Transverse colon (tissue), 4 donors: ENCODE measurements at regions not wholly inside any gene's neighbourhood (a gene's known extent, or its start where the extent isn't known, plus 50 kb on each side); places are given as distances from the start of the nearest gene placed in this dataset.

Experiments used
- DNase-seq: peaks from one replicate; pipeline ENCODE4 v3.0.0-alpha.2; 2019
- H3K27ac ChIP-seq, 4 donors: fragments of 200-600 bp; sonication (generic); 2 replicates each; pipeline ENCODE4 v1.5.1; 2016 to 2018; ENCODE audit warnings: inconsistent platforms in 4 of 4
- H3K27me3 ChIP-seq: fragments of 200-600 bp; sonication (generic); 2 replicates; pipeline ENCODE4 v1.5.1; 2017; ENCODE audit warnings: inconsistent platforms
- H3K36me3 ChIP-seq, 4 donors: fragments of 200-600 bp; sonication (generic); 2 replicates each; pipeline ENCODE4 v1.5.1; 2017 to 2019; ENCODE audit warnings: inconsistent platforms in 4 of 4
- H3K4me1 ChIP-seq, 4 donors: fragments of 200-600 bp; sonication (generic); 2 replicates each; pipeline ENCODE4 v1.5.1; 2017 to 2020; ENCODE audit warnings: inconsistent platforms in 4 of 4
- H3K4me3 ChIP-seq, 4 donors: fragments of 200-600 bp; sonication (generic); 1 replicate in 1 of 4; 2 replicates in 3 of 4; pipeline versions ENCODE4 v1.5.1 to v1.6.1; 2017 to 2019; ENCODE audit warnings: inconsistent platforms in 4 of 4
- H3K9me3 ChIP-seq, 2 donors: fragments of 200-600 bp; sonication (generic); 2 replicates each; pipeline ENCODE4 v1.5.1; 2017 to 2019; ENCODE audit warnings: inconsistent platforms in 2 of 2
- EP300 ChIP-seq: sonication (generic); formaldehyde crosslinking; IDR thresholded peaks from one replicate; pipeline ENCODE4 v1.6.1; 2017; ENCODE audit warnings: antibody characterized with exemption, low read depth
- POLR2A ChIP-seq: fragments of 450-650 bp; IDR thresholded peaks from one replicate; pipeline ENCODE4 v1.6.1; 2016; ENCODE audit warnings: antibody characterized with exemption, mild to moderate bottlenecking, moderate library complexity
- POLR2AphosphoS5 ChIP-seq, 3 donors: sonication (generic); formaldehyde crosslinking; IDR thresholded peaks; one replicate each; pipeline ENCODE4 v1.6.1; 2016; ENCODE audit warnings: antibody characterized with exemption in 3 of 3
- WGBS, 2 donors: methylation state at CpG; one replicate each; pipeline ENCODE4 v1.1.5; 2018; ENCODE audit warnings: low coverage in 1 of 2; 5-methylcytosine and 5-hydroxymethylcytosine counted together
- in situ Hi-C, 4 donors: fragments of 200-750 bp; cut with MboI; loops; one replicate each; pipeline versions ENCODE4 v1.15.0 to v1.15.1; 2017; ENCODE audit warnings: low sequenced_read_pairs in 3 of 4, low pct_ligation_motif_present in 1 of 4, low pct_unique_long_range_greater_than_20kb in 1 of 4
- intact Hi-C: fragments of 100-400 bp; cut with DNase I; formaldehyde crosslinking; loops from one replicate; pipeline ENCODE4 v1.15.1; 2023; ENCODE audit warnings: low total_unique reads
- TF ChIP-seq, protein P1 (sequence below), 5 experiments: fragments of 200-600 bp in 3 of 5; fragments of 450-650 bp in 2 of 5; sonication (generic) in 3 of 5; IDR thresholded peaks; 1 replicate in 2 of 5; 2 replicates in 3 of 5; pipeline ENCODE4 v1.5.1; 2016 to 2017; ENCODE audit warnings: antibody characterized with exemption in 5 of 5, inconsistent platforms in 3 of 5, mild to moderate bottlenecking in 2 of 5, moderate library complexity in 1 of 5

DNA sequence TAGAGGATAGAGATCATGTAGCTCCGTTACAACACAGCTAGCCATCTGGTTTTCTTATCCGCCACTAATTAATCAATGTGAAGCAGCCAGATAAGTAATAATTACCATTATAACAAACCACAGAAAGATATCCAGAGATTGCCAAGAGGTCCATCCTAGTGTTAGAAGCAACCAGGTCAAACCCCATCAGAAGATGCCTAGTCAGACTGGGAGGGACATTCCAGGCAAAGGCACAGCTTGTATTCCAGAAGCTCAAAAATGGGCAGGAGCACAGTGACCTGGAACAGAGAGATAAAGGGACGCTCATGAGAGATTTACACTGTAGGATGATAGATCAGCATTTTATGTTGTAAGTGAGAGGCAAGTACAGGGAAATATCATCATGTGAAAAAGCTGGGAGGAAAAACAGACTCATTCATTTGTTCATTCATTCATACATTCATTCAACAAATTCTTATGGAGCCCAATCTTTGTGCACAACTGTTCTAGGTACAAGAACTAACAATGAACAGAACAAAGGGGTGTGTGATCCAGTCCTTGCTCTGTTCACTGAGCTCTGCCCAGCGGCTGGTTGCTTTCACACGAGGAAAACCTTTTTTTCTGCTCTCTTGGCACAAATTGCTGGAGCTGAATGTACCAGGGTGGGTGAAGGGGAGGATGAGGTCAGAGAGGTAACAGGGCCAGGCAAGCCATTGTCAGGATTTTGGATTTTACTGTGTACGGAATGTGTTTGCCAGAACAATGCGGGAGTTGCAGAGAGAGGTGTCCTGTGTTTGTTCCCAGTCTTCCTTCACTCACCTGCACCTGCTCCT lies 240.8 kb upstream of the FGGY start:
- no peak for DNase-seq
- Histone ChIP-seq H3K27ac (peak overlapping the region; percentile 55 to 70 (median 62)), H3K4me1 (peaks cover 8 to 26% (median 12%) of the 10 kb centered on the region in 4 donors), H3K9me3 (no peaks in the 10 kb centered on the region), H3K4me3 (no peak overlapping the region), H3K27me3 (no peaks in the 10 kb centered on the region), H3K36me3 (no peaks in the 10 kb centered on the region)
- in situ Hi-C loops = loop anchor here in 1 of 4 donors (25.0 kb wide), 1 partner anchor 269 kb away; the partner anchor contains the start of gene JUN
- TF ChIP-seq POLR2AphosphoS5 (IDR thresholded peaks at IDR 0.05) = no peak
- TF ChIP-seq, protein P1, sequence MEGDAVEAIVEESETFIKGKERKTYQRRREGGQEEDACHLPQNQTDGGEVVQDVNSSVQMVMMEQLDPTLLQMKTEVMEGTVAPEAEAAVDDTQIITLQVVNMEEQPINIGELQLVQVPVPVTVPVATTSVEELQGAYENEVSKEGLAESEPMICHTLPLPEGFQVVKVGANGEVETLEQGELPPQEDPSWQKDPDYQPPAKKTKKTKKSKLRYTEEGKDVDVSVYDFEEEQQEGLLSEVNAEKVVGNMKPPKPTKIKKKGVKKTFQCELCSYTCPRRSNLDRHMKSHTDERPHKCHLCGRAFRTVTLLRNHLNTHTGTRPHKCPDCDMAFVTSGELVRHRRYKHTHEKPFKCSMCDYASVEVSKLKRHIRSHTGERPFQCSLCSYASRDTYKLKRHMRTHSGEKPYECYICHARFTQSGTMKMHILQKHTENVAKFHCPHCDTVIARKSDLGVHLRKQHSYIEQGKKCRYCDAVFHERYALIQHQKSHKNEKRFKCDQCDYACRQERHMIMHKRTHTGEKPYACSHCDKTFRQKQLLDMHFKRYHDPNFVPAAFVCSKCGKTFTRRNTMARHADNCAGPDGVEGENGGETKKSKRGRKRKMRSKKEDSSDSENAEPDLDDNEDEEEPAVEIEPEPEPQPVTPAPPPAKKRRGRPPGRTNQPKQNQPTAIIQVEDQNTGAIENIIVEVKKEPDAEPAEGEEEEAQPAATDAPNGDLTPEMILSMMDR (IDR thresholded peaks at IDR 0.05) = no peak
- no peak for TF ChIP-seq POLR2A
- no peak for TF ChIP-seq EP300
- 74 to 75% methylated on average over 3 to 7 of the region's 7 CpGs for WGBS, 2 donors
- intact Hi-C loops = no loop called here

DNA sequence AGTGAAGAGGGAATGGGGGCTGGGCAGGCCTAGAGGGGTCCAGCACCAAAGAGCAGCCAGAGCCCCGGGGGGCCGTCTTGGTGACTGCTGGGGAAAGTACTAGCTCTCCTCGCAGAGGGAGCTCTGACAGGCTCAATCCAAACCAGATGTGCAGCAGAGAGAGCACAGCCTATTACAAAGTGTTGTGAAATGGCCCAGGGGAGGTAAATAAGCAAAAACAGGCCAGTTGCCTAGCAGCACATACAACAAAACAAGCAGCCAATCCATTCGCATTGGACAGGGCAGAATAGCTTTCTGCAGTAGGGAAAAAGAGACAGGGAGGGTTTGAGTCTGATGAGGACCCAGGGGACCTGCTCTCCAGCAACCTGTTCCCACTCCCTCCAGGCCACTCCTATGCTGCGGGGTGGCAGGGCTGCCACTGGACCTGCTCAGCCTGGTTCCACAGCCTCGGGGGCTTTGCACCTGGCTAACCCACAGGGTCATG lies 239.6 kb upstream of the FGGY start:
- H3K36me3 ChIP-seq = no peaks in the 10 kb centered on the region
- peak; percentile 47 for DNase-seq
- no peaks in the 10 kb centered on the region for H3K27me3 ChIP-seq
- TF ChIP-seq, protein P1 (IDR thresholded peaks at IDR 0.05) = no peak
- TF ChIP-seq POLR2AphosphoS5 (IDR thresholded peaks at IDR 0.05) (peak; percentile 65 to 82 (median 81)), EP300 (no peak), POLR2A (peak; percentile 20)
- intact Hi-C loops (no loop called here), in situ Hi-C loops (loop anchor here in 1 of 4 donors (25.0 kb wide), 1 partner anchor 270 kb away; the partner anchor contains the start of gene JUN)
- no peaks in the 10 kb centered on the region for H3K9me3 ChIP-seq
- peaks cover 8 to 26% (median 13%) of the 10 kb centered on the region in 4 donors for H3K4me1 ChIP-seq
- H3K4me3 ChIP-seq = no peak overlapping the region
- H3K27ac ChIP-seq = peak overlapping the region; percentile 55 to 70 (median 62)
- WGBS, 2 donors = 17 to 39% methylated on average over 1 to 6 of the region's 6 CpGs

DNA sequence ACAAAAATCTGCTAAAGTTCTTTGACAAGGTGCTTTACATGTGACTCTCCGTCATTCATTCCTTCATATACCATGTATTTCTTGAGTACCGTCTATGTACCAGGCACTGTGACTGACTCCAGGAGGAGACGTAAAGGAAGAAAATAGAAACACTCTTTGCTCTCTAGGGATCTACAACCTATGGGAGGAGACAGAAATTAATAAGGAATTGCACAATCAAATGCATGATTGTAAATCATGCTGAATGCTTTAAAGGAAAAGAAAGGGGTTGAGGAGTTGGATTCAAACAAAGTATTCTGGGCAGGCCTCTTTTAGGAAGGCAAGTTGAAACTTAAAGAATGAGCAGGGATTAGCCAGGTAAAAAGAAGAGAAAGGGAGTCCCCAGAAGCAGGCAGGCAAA lies 239.1 kb upstream of the FGGY start:
- H3K27me3 ChIP-seq = no peaks in the 10 kb centered on the region
- intact Hi-C loops (no loop called here), in situ Hi-C loops (loop anchor here in 1 of 4 donors (25.0 kb wide), 1 partner anchor 270 kb away; the partner anchor contains the start of gene JUN)
- H3K4me1 ChIP-seq = peaks cover 8 to 31% (median 13%) of the 10 kb centered on the region in 4 donors
- H3K36me3 ChIP-seq = no peaks in the 10 kb centered on the region
- no peak for DNase-seq
- H3K27ac ChIP-seq = peak overlapping the region; percentile 46 to 64 (median 57)
- TF ChIP-seq EP300 (no peak), POLR2AphosphoS5 (IDR thresholded peaks at IDR 0.05) (no peak), POLR2A (no peak)
- TF ChIP-seq, protein P1 (IDR thresholded peaks at IDR 0.05) = no peak
- no peak overlapping the region for H3K4me3 ChIP-seq
- 68 to 85% methylated on average over 3 of the region's 3 CpGs for WGBS, 2 donors
- H3K9me3 ChIP-seq = no peaks in the 10 kb centered on the region

DNA sequence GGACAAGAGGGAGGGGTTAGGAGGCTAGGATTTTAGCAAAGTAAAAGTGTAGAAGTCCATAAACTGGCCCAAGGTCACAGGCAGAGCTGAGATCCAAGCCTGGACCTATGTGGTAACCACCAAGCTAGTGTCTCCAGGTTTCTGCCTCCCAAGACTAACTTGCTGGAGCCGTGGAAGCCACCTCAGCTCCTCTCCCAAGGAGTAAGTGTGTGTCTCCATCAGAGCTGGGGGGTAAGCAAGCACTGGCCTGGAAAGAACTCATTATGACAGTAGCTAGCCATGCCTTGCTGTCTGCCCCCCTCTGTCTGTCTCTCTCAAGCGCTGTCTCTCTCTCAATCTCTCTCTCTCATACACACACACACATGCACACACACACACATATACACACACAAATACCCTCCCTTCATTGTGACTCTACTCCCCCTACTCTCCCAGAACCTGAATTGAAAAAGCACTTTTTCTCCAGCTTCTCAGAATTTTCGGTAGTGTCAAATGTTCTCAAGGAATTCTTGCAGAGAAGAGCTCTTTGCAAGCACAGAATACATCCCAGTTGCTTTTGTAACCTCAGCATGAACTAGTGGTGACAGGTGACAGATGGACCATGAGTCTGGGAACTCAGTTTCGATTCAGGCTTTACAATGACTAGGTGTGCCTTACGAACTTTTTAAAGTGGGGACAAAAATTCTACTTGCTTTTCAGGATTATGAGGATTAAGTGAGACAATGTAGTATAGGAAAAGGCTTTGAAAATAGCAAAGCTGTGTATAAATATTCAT lies 238.0 kb upstream of the FGGY start:
- DNase-seq = no peak
- no peaks in the 10 kb centered on the region for H3K36me3 ChIP-seq
- H3K27me3 ChIP-seq = no peaks in the 10 kb centered on the region
- no peaks in the 10 kb centered on the region for H3K9me3 ChIP-seq
- 53 to 66% methylated on average over 3 to 5 of the region's 5 CpGs for WGBS, 2 donors
- in situ Hi-C loops = loop anchor here in 1 of 4 donors (25.0 kb wide), 1 partner anchor 272 kb away; the partner anchor contains the start of gene JUN
- H3K4me1 ChIP-seq = peaks cover 8 to 38% (median 13%) of the 10 kb centered on the region in 4 donors
- intact Hi-C loops = no loop called here
- H3K27ac ChIP-seq = peak overlapping the region in 2 of 4 donors; percentile 10 to 64
- TF ChIP-seq EP300 (no peak), POLR2AphosphoS5 (IDR thresholded peaks at IDR 0.05) (no peak), POLR2A (no peak)
- TF ChIP-seq, protein P1 (IDR thresholded peaks at IDR 0.05) = no peak
- H3K4me3 ChIP-seq = no peak overlapping the region
